C4-2B (cell line): ENCODE measurements at regions not wholly inside any gene's neighbourhood (a gene's known extent, or its start where the extent isn't known, plus 50 kb on each side); places are given as distances from the start of the nearest gene placed in this dataset.

Experiments
- CTCF ChIP-seq: fragments of 450-650 bp; conservative IDR thresholded peaks from 2 replicates; pipeline ENCODE4 v1.5.1; 2017; ENCODE audit warnings: mild to moderate bottlenecking
- ZFX ChIP-seq: fragments of 450-650 bp; IDR thresholded peaks from 2 replicates; pipeline ENCODE4 v1.6.1; 2017

DNA sequence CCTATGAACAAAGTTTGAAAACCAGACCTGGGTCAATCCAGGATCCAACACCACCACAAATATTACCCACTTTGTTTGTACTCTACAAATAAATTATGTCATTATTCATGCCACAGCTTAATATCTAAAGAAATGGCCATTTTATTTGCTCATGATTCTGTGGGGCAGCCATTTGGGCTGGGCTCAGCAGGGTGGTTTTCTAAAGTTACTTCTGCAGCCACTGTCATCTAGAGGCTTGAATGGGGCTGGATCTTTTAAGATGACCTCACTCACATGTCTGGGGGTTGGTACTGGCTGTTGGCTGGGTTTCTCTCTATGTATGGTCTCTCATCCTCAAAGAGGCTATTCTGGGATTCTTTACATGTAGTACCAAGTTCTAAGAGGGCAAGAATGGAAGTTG lies 96.2 kb downstream of the VCPKMT start:
- TF ChIP-seq CTCF (no peak), ZFX (no peak)
